ENCODE measurements at regions not wholly inside any gene's neighbourhood (a gene's known extent, or its start where the extent isn't known, plus 50 kb on each side); places are given as distances from the start of the nearest gene placed in this dataset.

- no peak for DNase-seq (ENCODE audit: low read depth)
- H3K4me3 ChIP-seq (ENCODE audit: control insufficient read depth, low read depth, low read length), result no peak overlapping the region
- no peak for TF ChIP-seq CTCF (IDR thresholded peaks at IDR 0.05; ENCODE audit: control insufficient read depth, insufficient read depth, low read depth, low read length, missing control alignments)
Measured at GRCh38 chr7:18234519-18234918, 206.9 kb upstream of the PRPS1L1 start.

DNA sequence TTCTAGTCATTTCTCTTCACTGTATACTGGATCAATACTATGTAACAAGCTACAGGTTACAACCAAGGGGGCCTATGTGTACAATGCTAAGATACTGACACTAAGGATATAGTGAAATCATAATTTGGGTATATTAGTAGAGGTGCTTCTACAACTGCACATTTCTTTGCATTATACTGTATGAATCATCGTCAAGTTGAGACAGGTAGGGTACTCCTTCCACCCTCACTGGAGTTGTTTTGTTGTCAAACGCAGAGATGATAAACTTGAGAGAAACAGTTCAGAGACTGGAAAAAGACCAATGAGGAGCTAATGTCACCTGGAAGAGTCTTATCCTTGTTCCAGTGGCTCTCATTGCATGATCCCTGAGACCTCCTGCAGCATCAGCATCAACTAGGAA, 208.2 kb upstream of the PRPS1L1 start:
- no peak for DNase-seq (ENCODE audit: low read depth)
- no peak overlapping the region for H3K4me3 ChIP-seq (ENCODE audit: control insufficient read depth, low read depth, low read length)
- no peak for TF ChIP-seq CTCF (IDR thresholded peaks at IDR 0.05; ENCODE audit: control insufficient read depth, insufficient read depth, low read depth, low read length, missing control alignments)

- no peak overlapping the region for H3K4me3 ChIP-seq (ENCODE audit: control insufficient read depth, low read depth, low read length)
- no peak for TF ChIP-seq CTCF (IDR thresholded peaks at IDR 0.05; ENCODE audit: control insufficient read depth, insufficient read depth, low read depth, low read length, missing control alignments)
- no peak for DNase-seq (ENCODE audit: low read depth)
Measured at GRCh38 chr7:18239212-18239611, 211.6 kb upstream of the PRPS1L1 start.

- DNase-seq (ENCODE audit: low read depth), result no peak
- no peak for TF ChIP-seq CTCF (IDR thresholded peaks at IDR 0.05; ENCODE audit: control insufficient read depth, insufficient read depth, low read depth, low read length, missing control alignments)
- H3K4me3 ChIP-seq (ENCODE audit: control insufficient read depth, low read depth, low read length), result no peak overlapping the region
Measured at GRCh38 chr7:18241543-18242231, 214.0 kb upstream of the PRPS1L1 start.

GRCh38 chr7:18243731-18244130, 216.1 kb upstream of the PRPS1L1 start:
- no peak for DNase-seq (ENCODE audit: low read depth)
- no peak overlapping the region for H3K4me3 ChIP-seq (ENCODE audit: control insufficient read depth, low read depth, low read length)
- TF ChIP-seq CTCF (IDR thresholded peaks at IDR 0.05; ENCODE audit: control insufficient read depth, insufficient read depth, low read depth, low read length, missing control alignments), result no peak

DNA sequence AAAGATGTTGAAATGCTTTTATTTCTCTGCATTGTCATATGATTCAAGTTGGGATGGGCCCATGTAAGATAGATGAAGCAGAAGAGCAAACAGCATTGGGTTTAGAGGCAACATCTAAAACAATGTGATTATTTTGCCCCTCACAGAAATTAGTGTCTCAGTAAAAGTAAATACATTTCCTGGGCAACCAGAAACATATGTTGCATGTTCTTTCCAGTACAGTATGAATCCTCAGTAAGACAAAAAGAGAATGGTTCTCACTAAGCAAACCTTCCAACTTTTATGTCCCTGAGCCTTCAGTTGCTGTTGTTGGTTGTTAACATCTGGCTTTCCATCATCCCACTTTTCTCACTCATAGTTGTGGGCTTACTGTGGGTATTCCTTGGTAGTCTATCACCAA, 222.5 kb upstream of the PRPS1L1 start:
- H3K4me3 ChIP-seq (ENCODE audit: control insufficient read depth, low read depth, low read length), result no peak overlapping the region
- DNase-seq (ENCODE audit: low read depth), result no peak
- no peak for TF ChIP-seq CTCF (IDR thresholded peaks at IDR 0.05; ENCODE audit: control insufficient read depth, insufficient read depth, low read depth, low read length, missing control alignments)

Measured in AG09309 (cell line).